ENCODE measurements at regions not wholly inside any gene's neighbourhood (a gene's known extent, or its start where the extent isn't known, plus 50 kb on each side); places are given as distances from the start of the nearest gene placed in this dataset.

DNA sequence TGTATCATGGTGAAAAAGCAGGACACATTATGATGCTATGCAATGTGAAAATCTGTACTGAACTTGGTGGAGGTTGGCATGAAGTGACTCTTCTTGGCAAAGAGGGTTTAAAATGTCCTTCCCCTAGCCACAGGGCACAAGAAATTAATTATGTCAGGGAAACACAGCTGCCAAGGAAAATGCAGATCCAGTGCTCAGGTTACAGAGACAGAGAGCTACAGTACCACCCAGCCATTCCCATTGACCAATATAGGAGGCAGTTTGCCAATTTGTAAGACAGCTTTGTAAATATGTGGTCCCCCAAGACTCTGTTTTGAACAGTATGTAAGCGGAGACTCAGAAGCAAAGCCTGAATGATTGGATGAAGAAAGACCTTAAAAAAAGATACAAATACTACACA is 69.4 kb upstream of the KLF12 start:
- DNase-seq (no peak), ATAC-seq (ENCODE audit: insufficient read depth, low FRiP score) (no peak)
- TF ChIP-seq, protein P1, sequence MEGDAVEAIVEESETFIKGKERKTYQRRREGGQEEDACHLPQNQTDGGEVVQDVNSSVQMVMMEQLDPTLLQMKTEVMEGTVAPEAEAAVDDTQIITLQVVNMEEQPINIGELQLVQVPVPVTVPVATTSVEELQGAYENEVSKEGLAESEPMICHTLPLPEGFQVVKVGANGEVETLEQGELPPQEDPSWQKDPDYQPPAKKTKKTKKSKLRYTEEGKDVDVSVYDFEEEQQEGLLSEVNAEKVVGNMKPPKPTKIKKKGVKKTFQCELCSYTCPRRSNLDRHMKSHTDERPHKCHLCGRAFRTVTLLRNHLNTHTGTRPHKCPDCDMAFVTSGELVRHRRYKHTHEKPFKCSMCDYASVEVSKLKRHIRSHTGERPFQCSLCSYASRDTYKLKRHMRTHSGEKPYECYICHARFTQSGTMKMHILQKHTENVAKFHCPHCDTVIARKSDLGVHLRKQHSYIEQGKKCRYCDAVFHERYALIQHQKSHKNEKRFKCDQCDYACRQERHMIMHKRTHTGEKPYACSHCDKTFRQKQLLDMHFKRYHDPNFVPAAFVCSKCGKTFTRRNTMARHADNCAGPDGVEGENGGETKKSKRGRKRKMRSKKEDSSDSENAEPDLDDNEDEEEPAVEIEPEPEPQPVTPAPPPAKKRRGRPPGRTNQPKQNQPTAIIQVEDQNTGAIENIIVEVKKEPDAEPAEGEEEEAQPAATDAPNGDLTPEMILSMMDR (IDR thresholded peaks at IDR 0.05; ENCODE audit: control extremely low read depth, extremely low read depth), result no peak
- no peaks in the 10 kb centered on the region for H3K36me3 ChIP-seq (ENCODE audit: control insufficient read depth in 4 of 4, insufficient read depth in 4 of 4, low read length in 4 of 4)
- no peak overlapping the region for H3K27ac ChIP-seq (ENCODE audit: low read depth in 1 of 2, low read length in 1 of 2)
- WGBS, 2 donors, result 93 to 94% methylated on average over 1 of the region's 1 CpG
- no peaks in the 10 kb centered on the region for H3K27me3 ChIP-seq (ENCODE audit: control insufficient read depth in 3 of 3, insufficient read depth in 3 of 3, low read length in 2 of 3)
- no peak overlapping the region for H3K9ac ChIP-seq (ENCODE audit: insufficient read depth in 1 of 2, low read length in 2 of 2)
- H3K4me3 ChIP-seq, result no peak overlapping the region
- H3K9me3 ChIP-seq (ENCODE audit: control insufficient read depth in 4 of 4, insufficient read depth in 3 of 4, low read length in 3 of 4), result no peaks in the 10 kb centered on the region
- H3K4me1 ChIP-seq (ENCODE audit: control insufficient read depth in 5 of 5, insufficient read depth in 5 of 5, low read length in 5 of 5), result peaks cover 0 to 8% (median 0%) of the 10 kb centered on the region in 5 donors

DNA sequence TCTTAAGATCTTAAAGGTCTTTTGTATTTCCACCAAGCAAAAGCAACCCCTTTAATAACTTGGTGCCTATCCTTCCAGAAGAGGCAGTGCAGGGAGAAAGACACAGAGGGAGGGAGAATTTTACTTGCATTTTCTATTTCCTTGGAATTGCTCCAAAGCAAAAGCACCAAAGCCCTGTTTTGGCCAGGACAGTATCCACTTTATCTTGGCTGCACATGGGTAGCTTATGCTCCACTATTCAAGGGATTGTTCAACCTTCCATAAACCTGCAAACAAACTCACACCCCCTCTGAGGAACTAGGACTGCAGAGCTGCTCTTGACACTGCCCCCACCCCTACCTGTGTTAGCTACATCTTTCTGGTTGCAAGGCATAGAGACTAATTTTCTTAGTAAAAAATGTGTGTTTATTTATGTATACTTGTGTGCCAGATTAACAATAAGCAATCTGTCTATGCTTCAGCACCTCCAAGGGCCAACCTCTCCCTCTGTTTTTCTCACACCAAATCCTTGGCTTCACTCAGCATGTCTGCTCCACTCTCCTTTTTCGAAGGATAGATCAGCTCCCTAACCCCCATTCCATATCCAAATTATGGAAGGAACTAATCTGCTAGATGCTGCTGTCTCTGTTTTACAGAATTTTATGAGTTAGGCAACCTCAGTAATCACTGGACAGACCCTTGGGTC is 68.1 kb upstream of the KLF12 start:
- Histone ChIP-seq H3K4me3 (no peak overlapping the region), H3K4me1 (ENCODE audit: control insufficient read depth in 5 of 5, insufficient read depth in 5 of 5, low read length in 5 of 5) (peaks cover 0 to 8% (median 0%) of the 10 kb centered on the region in 5 donors), H3K9ac (ENCODE audit: insufficient read depth in 1 of 2, low read length in 2 of 2) (no peak overlapping the region), H3K9me3 (ENCODE audit: control insufficient read depth in 4 of 4, insufficient read depth in 3 of 4, low read length in 3 of 4) (no peaks in the 10 kb centered on the region), H3K36me3 (ENCODE audit: control insufficient read depth in 4 of 4, insufficient read depth in 4 of 4, low read length in 4 of 4) (no peaks in the 10 kb centered on the region), H3K27me3 (ENCODE audit: control insufficient read depth in 3 of 3, insufficient read depth in 3 of 3, low read length in 2 of 3) (no peaks in the 10 kb centered on the region), H3K27ac (ENCODE audit: low read depth in 1 of 2, low read length in 1 of 2) (no peak overlapping the region)
- DNase-seq, result peak in 2 of 3 donors; percentile 43 to 49
- TF ChIP-seq, protein P1 (IDR thresholded peaks at IDR 0.05; ENCODE audit: control extremely low read depth, extremely low read depth), result no peak
- ATAC-seq (ENCODE audit: insufficient read depth, low FRiP score), result no peak
- 90 to 94% methylated on average over 1 of the region's 1 CpG for WGBS, 2 donors

DNA sequence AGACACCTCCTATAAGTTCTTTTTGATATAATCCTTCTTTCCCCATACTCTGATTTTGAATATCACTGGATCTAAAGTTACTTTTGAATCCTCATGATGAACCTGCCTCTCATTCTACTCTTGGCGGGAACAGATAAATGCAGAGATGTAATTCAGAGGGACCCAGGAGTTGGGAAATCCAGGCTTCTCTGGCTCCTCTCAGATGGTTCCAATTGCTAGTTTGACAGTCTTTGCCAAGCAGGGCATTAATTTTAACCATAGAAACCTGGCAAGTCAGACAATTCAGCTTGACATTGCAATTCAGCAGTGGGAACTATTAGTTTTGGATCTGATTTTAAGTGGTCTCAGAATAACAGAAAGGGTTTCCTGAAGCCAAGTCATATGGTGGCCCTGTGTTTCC is 67.3 kb upstream of the KLF12 start:
- H3K9me3 ChIP-seq (ENCODE audit: control insufficient read depth in 4 of 4, insufficient read depth in 3 of 4, low read length in 3 of 4), result no peaks in the 10 kb centered on the region
- no peak for DNase-seq
- no peaks in the 10 kb centered on the region for H3K27me3 ChIP-seq (ENCODE audit: control insufficient read depth in 3 of 3, insufficient read depth in 3 of 3, low read length in 2 of 3)
- 97 to 100% methylated on average over 1 of the region's 1 CpG for WGBS, 2 donors
- H3K4me1 ChIP-seq (ENCODE audit: control insufficient read depth in 5 of 5, insufficient read depth in 5 of 5, low read length in 5 of 5), result peaks cover 0 to 8% (median 0%) of the 10 kb centered on the region in 5 donors
- ATAC-seq (ENCODE audit: insufficient read depth, low FRiP score), result no peak
- H3K36me3 ChIP-seq (ENCODE audit: control insufficient read depth in 4 of 4, insufficient read depth in 4 of 4, low read length in 4 of 4), result no peaks in the 10 kb centered on the region
- H3K9ac ChIP-seq (ENCODE audit: insufficient read depth in 1 of 2, low read length in 2 of 2), result no peak overlapping the region
- TF ChIP-seq, protein P1 (IDR thresholded peaks at IDR 0.05; ENCODE audit: control extremely low read depth, extremely low read depth), result no peak
- H3K4me3 ChIP-seq, result no peak overlapping the region
- no peak overlapping the region for H3K27ac ChIP-seq (ENCODE audit: low read depth in 1 of 2, low read length in 1 of 2)

DNA sequence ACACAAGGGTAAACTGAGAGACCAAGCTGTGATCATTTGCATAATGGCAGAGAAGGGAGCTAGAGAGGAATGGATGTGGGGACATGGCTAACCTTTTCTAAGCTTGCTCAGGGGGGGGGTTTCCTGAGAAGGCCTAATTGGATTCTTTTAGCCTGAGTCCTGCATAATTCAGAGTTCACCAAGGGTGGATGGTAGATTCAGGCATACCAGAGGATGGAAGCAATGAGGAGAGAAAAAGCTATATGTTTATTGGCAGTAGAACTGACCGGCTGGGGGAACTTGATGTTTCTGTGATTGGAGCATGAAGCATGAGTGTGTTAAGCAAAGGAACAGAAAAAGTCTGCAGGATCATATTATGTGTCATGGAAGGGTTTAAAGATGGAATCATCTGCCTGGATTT is 65.9 kb upstream of the KLF12 start:
- Histone ChIP-seq H3K36me3 (ENCODE audit: control insufficient read depth in 4 of 4, insufficient read depth in 4 of 4, low read length in 4 of 4) (no peaks in the 10 kb centered on the region), H3K4me1 (ENCODE audit: control insufficient read depth in 5 of 5, insufficient read depth in 5 of 5, low read length in 5 of 5) (peaks cover 0 to 8% (median 0%) of the 10 kb centered on the region in 5 donors), H3K9me3 (ENCODE audit: control insufficient read depth in 4 of 4, insufficient read depth in 3 of 4, low read length in 3 of 4) (no peaks in the 10 kb centered on the region), H3K4me3 (no peak overlapping the region), H3K9ac (ENCODE audit: insufficient read depth in 1 of 2, low read length in 2 of 2) (no peak overlapping the region), H3K27me3 (ENCODE audit: control insufficient read depth in 3 of 3, insufficient read depth in 3 of 3, low read length in 2 of 3) (no peaks in the 10 kb centered on the region), H3K27ac (ENCODE audit: low read depth in 1 of 2, low read length in 1 of 2) (no peak overlapping the region)
- WGBS, 2 donors, result 93 to 94% methylated on average over 1 of the region's 1 CpG
- ATAC-seq (ENCODE audit: insufficient read depth, low FRiP score) (no peak), DNase-seq (peak in 2 of 3 donors; percentile 21 to 40)
- TF ChIP-seq, protein P1 (IDR thresholded peaks at IDR 0.05; ENCODE audit: control extremely low read depth, extremely low read depth), result no peak
